GM12878 (cell line): ENCODE measurements at regions not wholly inside any gene's neighbourhood (a gene's known extent, or its start where the extent isn't known, plus 50 kb on each side); places are given as distances from the start of the nearest gene placed in this dataset.

ENCODE experiments used
- CEBPB ChIP-seq, 2 experiments: fragments of 150-350 bp in 1 of 2; IDR thresholded peaks; 2 replicates each; pipeline ENCODE4 v1.6.1; 2012 to 2014; ENCODE audit warnings: low read depth in 2 of 2, low read length in 2 of 2, borderline replicate concordance in 1 of 2, inconsistent platforms in 1 of 2
- PML ChIP-seq: IDR thresholded peaks from 2 replicates; pipeline ENCODE4 v1.6.1; 2012; ENCODE audit warnings: low read length, inconsistent platforms
- POLR2AphosphoS2 ChIP-seq: IDR thresholded peaks from 2 replicates; pipeline ENCODE4 v1.6.1; 2011; ENCODE audit warnings: low read depth, mild to moderate bottlenecking, low read length, improper control_type of control experiment, moderate library complexity
- ZBTB40 ChIP-seq: fragments of 450-650 bp; IDR thresholded peaks from 2 replicates; pipeline ENCODE4 v1.6.1; 2016; ENCODE audit warnings: mild to moderate bottlenecking, moderate library complexity, borderline replicate concordance
- ZNF687 ChIP-seq: fragments of 450-650 bp; IDR thresholded peaks from 2 replicates; pipeline ENCODE4 v1.6.1; 2017; ENCODE audit warnings: mild to moderate bottlenecking, moderate library complexity

GRCh38 chr7:130872341-130872740, 138.3 kb upstream of the KLF14 start (continued):
- TF ChIP-seq ZBTB40 (no peak), ZNF687 (no peak), POLR2AphosphoS2 (no peak), PML (no peak), CEBPB (IDR thresholded peaks at IDR 0.05; ENCODE audit: borderline replicate concordance in 1 of 2, low read depth in 2 of 2, low read length in 2 of 2) (no peak)
